ENCODE measurements at regions not wholly inside any gene's neighbourhood (a gene's known extent, or its start where the extent isn't known, plus 50 kb on each side); places are given as distances from the start of the nearest gene placed in this dataset.

DNA sequence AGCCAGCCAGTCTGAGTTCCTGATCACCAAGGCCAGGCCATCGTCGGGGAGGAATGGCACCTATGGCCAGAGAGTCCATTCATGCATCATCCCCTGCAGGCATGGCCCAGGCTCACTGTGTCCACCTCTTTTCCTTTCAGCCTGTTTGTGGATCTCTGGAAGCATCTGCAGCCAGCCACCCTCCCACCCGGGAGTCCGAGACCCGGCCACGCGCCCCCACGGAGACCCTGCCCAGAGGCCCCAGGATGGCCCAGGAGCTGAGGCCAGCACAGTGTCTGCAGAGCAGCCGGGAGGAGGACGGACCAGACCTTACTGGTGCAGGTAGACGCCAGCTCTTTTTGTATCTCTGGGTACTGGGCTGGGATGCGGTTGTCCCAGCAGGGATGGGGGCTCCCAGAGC is 245.1 kb upstream of the CIBAR2 start:
- ATAC-seq = no peak
- Mint-ChIP-seq H3K9me3 (ENCODE audit: low read depth) (no peaks in the 10 kb centered on the region), H3K4me3 (no peak overlapping the region), H3K27ac (no peak overlapping the region), H3K36me3 (ENCODE audit: low read depth) (no peaks in the 10 kb centered on the region), H3K4me1 (no peaks in the 10 kb centered on the region), H3K27me3 (no peaks in the 10 kb centered on the region)
- no peak for DNase-seq
- POLR2A ChIA-PET = no interaction called here
- intact Hi-C loops (cut with DNase I, micrococcal nuclease) = no loop called here
- CTCF ChIA-PET = interaction anchor here (0.6 kb wide), 1 partner anchor 15 kb away, joined by 3 read pairs; no protein-coding TSS in a partner anchor

DNA sequence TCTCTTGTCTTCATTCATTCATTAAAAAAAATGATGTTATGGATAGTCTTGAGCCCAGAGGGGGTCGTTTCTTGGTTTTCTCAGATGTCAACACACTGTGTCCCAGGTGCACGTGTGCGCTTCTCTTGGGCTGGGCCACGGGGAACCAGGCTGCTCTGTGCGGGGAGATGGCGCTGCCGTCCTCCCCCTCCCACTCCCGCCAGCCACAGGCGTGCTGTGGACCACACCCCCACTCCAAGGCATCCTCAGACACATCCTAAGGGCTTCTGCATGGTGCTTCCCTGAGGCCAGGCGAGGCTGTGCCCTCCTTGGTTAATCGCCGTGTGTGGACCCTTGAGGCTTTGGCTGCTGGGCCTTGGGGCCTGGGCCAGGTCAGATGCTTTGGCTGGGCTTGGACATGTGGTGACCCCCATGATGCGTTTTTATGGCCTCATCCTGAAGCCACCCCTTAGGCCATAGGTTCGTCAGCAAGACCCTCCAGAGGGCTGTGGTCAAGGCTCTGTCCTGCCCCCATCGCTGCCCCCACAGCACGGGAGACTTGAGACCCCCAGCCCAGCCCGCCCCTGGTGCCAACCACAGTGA is 245.7 kb upstream of the CIBAR2 start:
- DNase-seq (no peak), ATAC-seq (no peak)
- H3K36me3 Mint-ChIP-seq (ENCODE audit: low read depth) = no peaks in the 10 kb centered on the region
- H3K4me3 Mint-ChIP-seq = no peak overlapping the region
- no peaks in the 10 kb centered on the region for H3K27me3 Mint-ChIP-seq
- H3K9me3 Mint-ChIP-seq (ENCODE audit: low read depth) = no peaks in the 10 kb centered on the region
- POLR2A ChIA-PET = no interaction called here
- H3K27ac Mint-ChIP-seq = no peak overlapping the region
- CTCF ChIA-PET = no interaction called here
- intact Hi-C loops (cut with DNase I, micrococcal nuclease) = no loop called here
- H3K4me1 Mint-ChIP-seq = no peaks in the 10 kb centered on the region

DNA sequence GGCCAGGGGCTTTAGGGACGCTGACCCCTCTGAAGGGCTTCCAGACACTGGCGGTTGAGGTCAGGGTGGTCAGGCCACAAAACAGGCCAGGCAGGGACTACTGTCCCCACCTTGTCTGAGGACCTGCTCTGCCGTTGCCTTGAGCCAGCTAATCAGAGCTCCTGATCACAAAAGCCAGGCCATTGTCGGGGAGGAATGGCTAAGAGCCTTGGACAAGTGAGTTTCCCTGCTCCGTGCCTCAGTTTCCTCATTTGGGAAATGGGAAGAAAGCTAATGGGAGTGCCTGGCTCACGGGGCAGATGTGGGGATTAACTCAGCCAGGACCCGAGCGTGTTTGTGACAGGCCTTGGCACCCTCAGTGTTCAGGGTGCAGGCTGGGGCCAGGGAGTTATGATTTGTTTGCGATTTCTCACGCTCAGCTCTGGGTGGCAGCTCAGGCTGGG is 246.5 kb upstream of the CIBAR2 start:
- Mint-ChIP-seq H3K4me3 (no peak overlapping the region), H3K27me3 (no peaks in the 10 kb centered on the region), H3K27ac (no peak overlapping the region), H3K9me3 (ENCODE audit: low read depth) (no peaks in the 10 kb centered on the region), H3K36me3 (ENCODE audit: low read depth) (no peaks in the 10 kb centered on the region), H3K4me1 (no peaks in the 10 kb centered on the region)
- intact Hi-C loops (cut with DNase I, micrococcal nuclease) = no loop called here
- ATAC-seq (no peak), DNase-seq (no peak)
- ChIA-PET POLR2A (no interaction called here), CTCF (no interaction called here)

DNA sequence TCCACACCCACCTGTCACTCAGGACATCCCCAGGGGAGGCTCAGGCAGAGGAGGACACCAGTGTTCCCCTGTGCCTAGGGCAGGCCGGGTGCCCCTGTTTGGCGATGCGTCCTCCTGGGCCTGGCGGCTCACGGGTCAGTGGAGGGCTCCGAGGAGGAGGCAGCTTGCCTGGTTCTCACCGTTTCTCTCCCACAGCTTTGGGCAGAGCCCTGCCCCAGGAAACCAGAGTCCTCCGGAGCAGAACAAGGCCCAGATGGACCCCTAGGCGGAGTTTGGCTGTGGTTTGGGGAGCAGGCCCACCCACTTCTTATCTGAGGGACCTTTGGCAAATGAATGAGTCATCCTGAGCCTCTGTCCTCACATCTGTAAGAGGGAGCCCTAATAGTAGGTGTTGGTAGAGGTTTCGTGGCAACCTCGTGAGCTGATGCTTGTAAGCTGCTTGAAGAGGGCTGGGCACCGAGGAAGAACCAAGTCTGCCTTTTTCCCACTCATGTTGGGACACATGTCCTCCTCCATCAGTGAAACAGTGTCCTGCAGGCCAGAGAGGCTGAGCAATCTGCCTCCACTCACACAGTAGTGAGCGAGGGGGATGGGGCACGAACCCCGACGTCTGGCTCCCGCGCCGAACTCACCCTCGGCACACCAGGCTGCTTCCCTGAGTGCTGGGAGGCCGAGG is 247.0 kb upstream of the CIBAR2 start:
- CTCF ChIA-PET = no interaction called here
- intact Hi-C loops (cut with DNase I, micrococcal nuclease) = no loop called here
- DNase-seq = no peak
- no peak for ATAC-seq
- Mint-ChIP-seq H3K27ac (no peak overlapping the region), H3K4me1 (no peaks in the 10 kb centered on the region), H3K4me3 (no peak overlapping the region), H3K27me3 (no peaks in the 10 kb centered on the region), H3K36me3 (ENCODE audit: low read depth) (no peaks in the 10 kb centered on the region), H3K9me3 (ENCODE audit: low read depth) (no peaks in the 10 kb centered on the region)
- POLR2A ChIA-PET = no interaction called here

DNA sequence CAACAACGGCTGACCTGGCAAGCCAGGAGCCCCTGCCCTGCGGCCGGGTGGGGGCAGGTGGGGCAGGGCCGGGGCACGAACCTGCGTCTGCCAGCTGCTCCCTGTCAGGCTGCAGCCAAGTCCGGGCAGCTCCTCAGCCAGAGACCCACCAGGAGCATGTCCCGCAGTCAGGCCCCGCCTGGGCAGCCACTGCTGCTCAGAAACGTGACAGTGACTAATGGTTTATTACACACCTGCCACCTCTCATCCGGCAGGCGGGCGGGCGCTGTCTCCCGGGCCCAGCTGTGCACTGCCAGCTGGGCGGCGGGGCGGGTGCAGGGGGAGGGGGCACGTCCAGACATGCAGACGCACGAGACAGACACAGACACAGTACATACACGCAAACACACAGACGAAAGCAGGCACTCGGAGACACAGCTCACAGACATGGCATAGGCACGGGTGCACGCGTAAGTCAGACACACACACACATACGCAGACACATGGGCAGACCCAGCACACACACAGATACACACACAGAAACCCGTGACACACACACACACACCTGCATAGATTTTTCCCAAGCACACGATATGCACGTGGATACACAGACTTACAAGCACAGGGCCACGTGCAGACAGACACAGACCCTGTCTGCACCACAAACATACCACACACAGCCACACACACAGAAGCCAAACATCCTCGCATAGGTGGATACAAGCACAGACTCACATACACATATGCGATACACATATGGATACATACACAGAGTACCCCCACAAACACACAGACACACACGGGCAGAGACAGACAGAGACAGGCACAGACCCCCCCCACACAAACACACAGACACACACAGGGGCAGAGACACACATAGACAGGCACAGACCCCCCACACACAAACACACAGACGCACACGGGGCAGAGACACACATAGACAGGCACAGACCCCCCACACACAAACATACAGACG is 248.3 kb upstream of the CIBAR2 start:
- Mint-ChIP-seq H3K4me1 (no peaks in the 10 kb centered on the region), H3K27me3 (no peaks in the 10 kb centered on the region), H3K4me3 (no peak overlapping the region), H3K27ac (no peak overlapping the region), H3K36me3 (ENCODE audit: low read depth) (no peaks in the 10 kb centered on the region), H3K9me3 (ENCODE audit: low read depth) (no peaks in the 10 kb centered on the region)
- ChIA-PET CTCF (no interaction called here), POLR2A (no interaction called here)
- ATAC-seq (peak; percentile 60), DNase-seq (peak; percentile 48)
- intact Hi-C loops (cut with DNase I, micrococcal nuclease) = no loop called here

DNA sequence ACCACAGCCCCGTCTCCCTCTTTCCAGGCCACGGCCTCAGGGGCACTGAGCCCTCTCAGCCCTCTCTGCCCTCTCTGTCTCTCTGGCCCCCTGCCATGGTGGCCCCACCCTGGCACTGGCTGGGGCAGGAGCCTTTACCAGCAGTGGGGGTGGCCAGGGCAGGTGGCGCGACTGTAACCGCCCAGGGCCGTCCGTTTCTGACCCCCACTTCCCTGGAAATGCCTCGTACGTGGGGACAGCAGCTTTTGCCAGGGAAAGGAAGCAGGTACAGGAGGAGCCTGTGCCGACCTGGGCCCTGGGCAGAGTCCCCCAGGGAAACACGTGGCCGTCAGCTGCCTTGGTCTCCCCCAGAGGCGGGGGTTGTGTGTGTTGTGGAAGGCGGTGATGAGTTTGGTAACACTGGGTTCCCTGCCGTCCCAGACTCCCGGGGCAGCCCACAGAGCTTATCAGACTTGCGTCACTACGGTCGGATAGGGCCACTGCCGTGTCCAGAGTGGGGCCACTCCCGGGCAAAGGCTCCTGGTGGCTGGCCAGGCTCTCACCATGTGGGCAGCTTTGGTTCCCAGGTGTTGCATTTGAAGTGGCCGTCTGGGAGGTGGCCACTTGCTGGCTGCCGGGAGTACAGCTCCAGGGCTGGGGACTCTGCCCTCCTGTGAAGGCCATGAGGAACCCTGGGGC is 249.3 kb upstream of the CIBAR2 start:
- DNase-seq = no peak

DNA sequence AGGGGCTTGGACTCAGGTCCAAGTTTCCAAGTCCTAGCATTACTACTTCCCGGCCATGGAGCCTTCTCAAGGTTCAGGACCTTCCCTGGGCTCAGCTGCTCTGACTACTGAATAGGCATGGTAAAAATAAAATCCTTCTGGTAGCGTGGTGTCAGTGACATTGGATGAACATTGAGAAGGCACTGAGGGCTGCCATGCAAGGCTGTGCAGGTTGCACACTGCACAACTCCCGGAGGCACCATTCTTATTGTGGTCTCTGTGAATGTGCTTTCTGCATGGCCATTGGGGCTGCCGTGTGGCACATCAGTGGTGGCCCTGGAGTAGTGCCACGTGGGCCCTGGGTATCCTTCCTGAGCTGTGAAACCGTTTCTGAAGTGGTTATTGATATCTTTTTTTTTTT is 250.2 kb upstream of the CIBAR2 start:
- CTCF ChIA-PET = interaction anchor here (1.3 kb wide), 1 partner anchor 31 kb away, joined by 3 read pairs; no protein-coding TSS in a partner anchor
- DNase-seq = no peak
- Mint-ChIP-seq H3K27me3 (no peaks in the 10 kb centered on the region), H3K4me3 (no peak overlapping the region), H3K9me3 (ENCODE audit: low read depth) (no peaks in the 10 kb centered on the region), H3K27ac (no peak overlapping the region), H3K36me3 (ENCODE audit: low read depth) (no peaks in the 10 kb centered on the region), H3K4me1 (no peaks in the 10 kb centered on the region)
- POLR2A ChIA-PET = no interaction called here
- no peak for ATAC-seq
- intact Hi-C loops (cut with DNase I, micrococcal nuclease) = no loop called here

More for the DNA sequence above, 249.3 kb upstream of the CIBAR2 start:
- Mint-ChIP-seq H3K9me3 (ENCODE audit: low read depth) (no peaks in the 10 kb centered on the region), H3K27ac (no peak overlapping the region), H3K27me3 (no peaks in the 10 kb centered on the region), H3K36me3 (ENCODE audit: low read depth) (no peaks in the 10 kb centered on the region), H3K4me3 (no peak overlapping the region), H3K4me1 (no peaks in the 10 kb centered on the region)
- ChIA-PET CTCF (interaction anchor here (0.5 to 1.3 kb wide), 2 partner anchors 32 to 113 kb away, joined by 3 read pairs; no protein-coding TSS in a partner anchor), POLR2A (no interaction called here)
- intact Hi-C loops (cut with DNase I, micrococcal nuclease) = no loop called here
- ATAC-seq = no peak

DNA sequence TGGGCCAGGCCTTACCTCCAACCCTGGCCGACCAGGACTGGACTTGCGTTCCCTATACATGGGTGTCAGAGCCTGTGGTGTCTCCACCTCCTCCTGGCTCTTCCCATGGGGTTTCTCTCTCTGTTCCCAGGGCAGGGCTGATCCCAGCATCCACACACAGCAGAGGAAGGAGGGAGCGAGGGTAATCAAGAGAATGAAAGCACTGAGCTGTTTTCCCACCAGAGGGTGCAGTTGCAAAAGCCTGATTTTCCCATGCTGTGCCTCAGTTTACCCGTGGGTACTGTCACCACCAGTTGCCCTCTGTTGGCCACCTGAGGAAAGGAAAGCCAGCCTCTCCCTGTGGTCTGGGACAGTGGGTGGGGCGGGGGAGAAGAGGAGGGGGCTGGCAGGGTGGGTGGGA is 249.7 kb upstream of the GSE1 start:
- ATAC-seq (no peak), DNase-seq (no peak)
- Mint-ChIP-seq H3K4me3 (no peak overlapping the region), H3K4me1 (no peaks in the 10 kb centered on the region), H3K27me3 (no peaks in the 10 kb centered on the region), H3K36me3 (ENCODE audit: low read depth) (no peaks in the 10 kb centered on the region), H3K27ac (no peak overlapping the region), H3K9me3 (ENCODE audit: low read depth) (no peaks in the 10 kb centered on the region)
- CTCF ChIA-PET = no interaction called here
- intact Hi-C loops (cut with DNase I, micrococcal nuclease) = no loop called here
- POLR2A ChIA-PET = no interaction called here

DNA sequence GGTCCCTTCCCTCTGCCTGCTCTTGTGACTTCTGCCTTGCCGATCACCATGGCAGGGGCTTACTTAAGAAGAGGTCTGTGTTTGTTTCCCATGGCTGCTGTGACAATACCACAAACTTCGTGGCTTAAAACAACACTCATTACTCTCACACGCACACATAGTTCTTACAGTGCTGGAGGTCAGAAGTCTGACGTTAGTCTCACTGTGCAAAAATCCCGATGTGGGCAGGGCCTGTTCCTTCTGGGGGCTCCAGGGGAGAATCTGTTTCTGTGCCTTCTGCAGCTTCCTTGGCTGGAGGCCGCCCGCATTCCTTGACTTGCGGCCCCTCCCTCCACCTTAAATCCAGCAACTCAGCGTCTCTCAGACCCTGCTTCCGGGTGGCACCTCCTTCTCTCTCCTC is 249.2 kb upstream of the GSE1 start:
- CTCF ChIA-PET = no interaction called here
- no peak for ATAC-seq
- intact Hi-C loops (cut with DNase I, micrococcal nuclease) = no loop called here
- POLR2A ChIA-PET = no interaction called here
- DNase-seq = no peak
- Mint-ChIP-seq H3K27ac (no peak overlapping the region), H3K9me3 (ENCODE audit: low read depth) (no peaks in the 10 kb centered on the region), H3K4me1 (no peaks in the 10 kb centered on the region), H3K27me3 (no peaks in the 10 kb centered on the region), H3K4me3 (no peak overlapping the region), H3K36me3 (ENCODE audit: low read depth) (no peaks in the 10 kb centered on the region)

DNA sequence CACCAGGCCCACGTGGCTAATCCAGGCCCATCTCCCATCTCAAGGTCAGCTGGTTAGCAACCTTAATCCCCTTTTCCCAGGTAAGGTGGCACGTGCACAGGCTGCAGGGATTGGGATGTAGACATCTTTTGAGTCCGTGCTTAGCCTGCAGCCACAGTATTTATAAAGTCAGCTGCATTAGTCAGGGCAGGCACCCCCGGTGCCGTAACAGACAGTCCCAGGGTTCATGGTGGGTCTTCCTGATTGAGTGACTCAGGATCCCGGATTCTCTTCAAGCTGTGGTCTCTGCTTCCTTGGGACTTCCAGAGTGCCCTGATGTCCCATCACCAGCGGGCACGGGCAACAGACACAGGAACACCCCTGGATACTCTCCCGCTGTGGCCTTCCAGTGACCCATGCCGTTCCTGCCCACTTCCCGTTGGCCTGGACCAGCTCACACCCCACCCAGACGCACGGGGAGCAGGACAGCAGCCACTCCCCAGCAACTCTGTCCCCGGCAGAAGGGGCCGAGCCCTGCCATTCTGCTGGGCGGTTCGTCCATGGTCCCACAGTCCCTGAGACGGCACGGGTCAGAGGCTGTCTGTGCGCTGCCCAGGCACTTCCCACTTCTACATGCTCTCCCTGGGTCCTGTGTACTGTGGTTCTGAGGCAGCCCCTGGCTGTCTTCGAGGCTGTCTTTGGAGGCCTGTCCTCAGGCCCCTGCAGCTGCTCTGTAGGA is 248.6 kb upstream of the GSE1 start:
- ChIA-PET CTCF (no interaction called here), POLR2A (no interaction called here)
- H3K27ac Mint-ChIP-seq = no peak overlapping the region
- no peak overlapping the region for H3K4me3 Mint-ChIP-seq
- no peaks in the 10 kb centered on the region for H3K9me3 Mint-ChIP-seq (ENCODE audit: low read depth)
- DNase-seq = no peak
- no peaks in the 10 kb centered on the region for H3K4me1 Mint-ChIP-seq
- intact Hi-C loops (cut with DNase I, micrococcal nuclease) = no loop called here
- ATAC-seq = no peak
- no peaks in the 10 kb centered on the region for H3K36me3 Mint-ChIP-seq (ENCODE audit: low read depth)
- H3K27me3 Mint-ChIP-seq = no peaks in the 10 kb centered on the region

DNA sequence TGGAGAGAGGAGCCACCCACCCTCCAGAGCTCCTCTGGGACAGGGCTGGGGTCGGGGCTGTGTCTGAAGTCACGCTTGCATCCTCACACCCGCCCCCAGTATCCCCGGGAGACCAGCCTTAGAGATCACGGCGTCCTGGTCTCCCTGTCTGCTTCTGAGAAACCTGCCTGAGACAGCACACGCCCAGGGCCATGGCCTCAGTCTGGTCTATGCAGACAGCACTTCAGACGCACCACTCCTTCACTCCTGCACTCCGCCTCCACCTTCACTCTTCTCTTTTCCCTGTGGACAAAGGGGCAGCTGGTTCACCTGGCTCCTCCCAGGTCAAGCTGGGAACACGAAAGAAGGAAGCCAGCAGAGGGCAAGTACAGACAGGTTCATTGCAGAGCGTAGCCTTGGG is 248.0 kb upstream of the GSE1 start:
- DNase-seq = no peak
- ATAC-seq = no peak
- ChIA-PET CTCF (interaction anchor here (0.6 to 1.4 kb wide), 2 partner anchors 51 to 138 kb away, joined by 4 read pairs; no protein-coding TSS in a partner anchor), POLR2A (no interaction called here)
- H3K27ac Mint-ChIP-seq = no peak overlapping the region
- no peaks in the 10 kb centered on the region for H3K27me3 Mint-ChIP-seq
- H3K9me3 Mint-ChIP-seq (ENCODE audit: low read depth) = no peaks in the 10 kb centered on the region
- H3K4me3 Mint-ChIP-seq = no peak overlapping the region
- H3K4me1 Mint-ChIP-seq = no peaks in the 10 kb centered on the region
- no peaks in the 10 kb centered on the region for H3K36me3 Mint-ChIP-seq (ENCODE audit: low read depth)
- intact Hi-C loops (cut with DNase I, micrococcal nuclease) = no loop called here
